Kasumi-1 (cell line): ENCODE measurements at regions not wholly inside any gene's neighbourhood (a gene's known extent, or its start where the extent isn't known, plus 50 kb on each side); places are given as distances from the start of the nearest gene placed in this dataset.
"Not testable (repeated sequence)": the region's sequence is repeated elsewhere in the genome, so short reads cannot be mapped to it uniquely, and the experiment has no call there.

Source experiments
- DNase-seq, 2 experiments: peaks; one replicate each; lab custom pipeline; 2025; lab: John Stamatoyannopoulos, UW

DNA sequence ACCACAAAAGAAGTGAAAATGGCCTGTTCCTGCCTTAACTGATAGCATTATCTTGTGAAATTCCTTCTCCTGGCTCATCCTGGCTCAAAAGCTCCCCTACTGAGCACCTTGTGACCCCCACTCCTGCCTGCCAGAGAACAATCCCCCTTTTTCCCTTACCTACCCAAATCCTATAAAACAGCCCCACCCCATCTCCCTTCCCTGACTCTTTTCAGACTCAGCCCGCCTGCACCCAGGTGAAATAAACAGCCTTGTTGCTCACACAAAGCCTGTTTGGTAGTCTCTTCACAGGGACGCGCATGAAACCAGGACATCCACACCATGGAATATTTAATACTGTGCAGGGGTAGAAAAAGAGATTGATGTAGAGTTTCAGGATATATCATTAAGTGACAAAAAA lies 1677.0 kb downstream of the C4orf33 start:
- DNase-seq, result not testable (repeated sequence)

DNA sequence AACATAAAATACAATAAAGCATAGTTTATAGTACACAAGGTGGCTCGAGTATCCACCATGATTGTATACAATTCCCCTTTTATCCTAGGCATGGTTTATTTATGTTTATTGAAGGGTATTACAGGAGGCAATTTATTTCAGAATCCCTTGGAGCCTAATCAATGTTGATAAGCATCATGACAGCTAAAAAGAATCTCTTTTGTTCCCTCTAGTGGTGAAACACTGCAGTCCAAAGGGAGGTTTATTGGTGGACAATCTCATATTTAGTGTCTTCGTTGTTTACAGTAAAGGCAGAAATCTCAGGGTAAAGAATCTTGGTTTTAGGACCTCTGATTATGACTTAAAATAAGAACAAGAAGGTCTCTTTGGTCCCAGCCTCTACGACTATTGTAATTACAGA lies 1712.5 kb downstream of the C4orf33 start:
- DNase-seq, result peak; percentile 38 to 68

DNA sequence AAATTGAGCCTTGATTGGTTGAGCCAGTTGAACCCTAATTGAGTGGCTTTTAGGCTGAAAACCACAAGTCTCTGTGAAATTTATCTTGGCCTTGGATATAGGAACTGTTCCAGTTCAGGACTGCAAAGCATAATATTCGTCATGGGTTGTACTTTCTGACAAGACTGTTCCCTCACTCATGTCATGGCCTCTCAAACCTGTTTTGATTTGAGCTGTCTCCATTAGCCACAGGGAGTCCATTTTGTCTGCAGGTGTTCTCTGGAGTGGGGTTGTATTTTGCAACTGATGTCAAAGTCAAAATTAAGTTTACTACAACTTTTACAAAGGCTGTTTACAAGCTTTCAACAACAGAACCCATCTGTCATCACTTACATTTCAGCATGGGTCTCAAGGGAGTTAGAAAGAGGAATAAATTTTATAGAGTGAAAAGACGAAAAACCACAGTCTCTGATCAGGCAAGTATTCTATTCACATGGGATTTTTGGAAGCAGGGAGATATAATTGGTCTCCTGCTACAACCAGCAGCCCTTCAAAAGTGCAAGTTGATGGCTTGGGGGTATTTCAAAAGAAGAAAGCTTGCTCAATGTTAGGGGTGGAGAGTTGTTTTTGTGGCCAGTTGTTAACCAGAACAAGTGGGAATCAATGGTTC lies 1716.3 kb downstream of the C4orf33 start:
- DNase-seq, result no peak

DNA sequence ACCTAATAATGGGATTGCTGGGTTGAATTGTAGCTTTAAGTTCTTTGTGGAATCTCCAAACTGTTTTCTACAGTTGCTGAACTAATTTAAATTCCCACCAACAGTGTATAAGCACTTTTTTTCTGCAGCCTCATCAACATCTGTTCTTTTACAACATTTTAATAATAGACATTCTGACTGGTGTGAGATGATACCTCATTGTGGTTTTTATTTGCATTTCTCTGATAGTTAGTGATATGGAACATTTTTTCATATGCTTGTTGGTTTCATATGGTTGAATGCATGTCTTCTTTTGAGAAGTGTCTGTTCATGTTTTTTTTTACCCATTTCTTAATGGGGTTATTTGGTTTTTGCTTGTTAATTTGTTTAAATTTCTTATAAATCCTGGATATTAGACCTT lies 1718.9 kb downstream of the C4orf33 start:
- DNase-seq, result no peak

DNA sequence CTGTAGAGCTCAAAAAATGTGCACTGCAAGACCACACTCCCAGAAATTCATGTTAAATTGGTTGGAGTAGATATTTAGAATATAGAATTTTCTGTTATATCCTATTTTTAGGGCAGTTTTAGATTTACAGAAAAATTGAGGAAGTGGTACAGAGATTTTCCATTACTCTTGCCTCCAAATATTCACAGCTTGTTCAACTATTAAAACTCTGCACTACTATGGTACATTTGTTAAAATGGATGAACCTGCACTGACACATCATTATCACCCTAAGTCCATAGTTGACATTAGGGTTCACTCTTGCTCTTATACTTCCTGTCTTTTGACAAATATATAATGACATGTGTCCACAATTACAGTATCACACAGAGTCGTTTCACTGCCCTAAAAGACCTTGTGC lies 1724.5 kb downstream of the C4orf33 start:
- DNase-seq, result peak; percentile 31 to 32

DNA sequence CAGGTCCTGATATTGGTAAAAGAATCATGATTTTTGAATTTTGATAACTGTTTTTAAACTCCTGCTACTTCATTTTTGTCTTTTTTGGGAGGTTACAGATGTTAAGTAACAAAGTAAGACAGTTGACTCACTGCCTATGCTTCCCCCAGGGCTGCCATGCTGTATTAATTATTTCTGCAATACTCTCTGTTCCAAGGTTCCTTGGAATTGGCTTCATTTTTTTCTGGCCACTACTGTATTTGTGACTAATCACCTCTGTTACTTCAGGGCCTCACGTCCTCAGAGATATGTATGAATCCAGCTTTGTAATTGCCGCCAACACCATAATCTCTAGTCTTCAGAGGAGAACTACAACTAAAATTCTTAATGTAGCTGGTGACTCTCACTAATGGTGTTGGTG lies 1729.3 kb downstream of the C4orf33 start:
- no peak for DNase-seq

DNA sequence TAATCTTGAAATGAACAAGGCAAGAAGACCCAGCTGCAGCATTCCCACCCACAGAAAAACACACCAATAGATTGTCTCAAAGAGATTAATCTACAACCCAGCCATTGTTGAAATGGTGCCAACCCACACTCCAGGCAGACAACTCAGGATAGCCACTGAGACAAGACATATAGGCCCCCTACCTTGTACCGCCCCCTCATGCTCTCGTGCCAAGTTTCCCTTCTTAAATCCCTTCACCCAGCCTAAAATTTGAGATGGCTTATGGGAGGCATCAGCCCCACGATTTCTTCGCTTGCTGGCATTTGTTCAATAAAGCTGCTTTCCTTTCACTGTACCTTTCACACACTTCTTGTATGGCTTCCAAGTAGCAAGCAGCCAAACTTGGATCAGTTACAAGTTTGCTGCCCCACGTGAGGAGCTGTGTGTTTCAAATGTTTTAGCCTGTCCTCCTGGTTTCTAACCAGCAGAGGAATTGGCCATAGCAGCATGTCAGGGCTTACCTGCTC lies 1754.1 kb downstream of the C4orf33 start:
- DNase-seq, result no peak

DNA sequence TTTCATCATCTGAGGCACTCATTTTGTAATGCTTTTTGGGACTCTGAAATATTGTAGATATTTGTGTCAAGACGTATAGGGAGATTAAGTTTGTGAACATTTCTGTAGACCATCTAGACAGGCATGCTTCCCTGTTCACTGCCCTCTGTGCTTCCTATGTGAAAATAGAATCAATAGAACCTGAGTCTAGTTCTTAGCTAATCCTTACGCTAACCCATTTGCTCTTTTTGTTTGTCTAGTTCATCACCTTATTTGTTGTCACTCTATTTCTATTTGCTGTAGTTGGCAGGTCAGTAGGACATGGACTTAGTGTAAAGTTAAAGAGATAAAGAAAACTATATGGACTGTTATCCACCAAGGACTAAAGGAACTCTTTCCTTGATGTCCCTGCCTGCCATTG lies 1755.2 kb downstream of the C4orf33 start:
- DNase-seq, result no peak

DNA sequence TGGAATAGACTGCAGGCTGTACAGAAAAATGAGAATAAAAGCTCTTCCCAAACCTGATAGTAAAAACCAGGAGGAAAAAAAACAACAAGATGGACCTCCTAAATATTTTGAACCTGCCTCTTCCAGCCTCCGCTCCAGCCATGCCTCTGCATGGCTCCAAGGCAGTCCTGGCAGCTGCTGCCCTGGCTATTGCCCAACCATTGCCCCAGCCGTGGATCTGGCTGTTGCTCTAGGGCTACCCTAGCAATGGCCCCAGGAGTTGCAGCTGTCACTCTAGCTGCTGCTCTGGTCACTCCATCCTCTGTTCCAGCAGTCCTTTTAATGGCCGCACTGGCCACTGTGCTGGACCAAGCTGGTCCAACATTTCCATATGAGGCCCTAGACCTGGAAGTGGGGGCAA lies 1756.0 kb downstream of the C4orf33 start:
- DNase-seq, result no peak

DNA sequence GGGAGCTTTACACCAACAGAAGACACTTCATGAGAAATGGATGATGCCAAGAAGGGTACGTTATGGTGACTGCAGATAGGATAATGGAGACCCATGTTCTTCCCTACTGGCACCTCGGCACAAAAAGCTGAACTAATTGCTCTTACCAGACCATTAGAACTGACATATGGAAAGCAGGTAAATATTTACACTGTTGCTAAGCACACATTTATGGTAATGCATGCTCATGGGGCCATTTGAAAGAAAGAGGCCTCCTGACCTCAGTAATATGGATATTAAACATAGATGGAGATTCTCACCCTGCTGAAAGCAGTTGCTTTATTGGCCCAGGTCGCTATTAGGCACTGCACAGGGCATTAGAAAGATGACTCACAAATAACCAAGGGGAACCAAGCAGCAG lies 1759.6 kb downstream of the C4orf33 start:
- no peak for DNase-seq

DNA sequence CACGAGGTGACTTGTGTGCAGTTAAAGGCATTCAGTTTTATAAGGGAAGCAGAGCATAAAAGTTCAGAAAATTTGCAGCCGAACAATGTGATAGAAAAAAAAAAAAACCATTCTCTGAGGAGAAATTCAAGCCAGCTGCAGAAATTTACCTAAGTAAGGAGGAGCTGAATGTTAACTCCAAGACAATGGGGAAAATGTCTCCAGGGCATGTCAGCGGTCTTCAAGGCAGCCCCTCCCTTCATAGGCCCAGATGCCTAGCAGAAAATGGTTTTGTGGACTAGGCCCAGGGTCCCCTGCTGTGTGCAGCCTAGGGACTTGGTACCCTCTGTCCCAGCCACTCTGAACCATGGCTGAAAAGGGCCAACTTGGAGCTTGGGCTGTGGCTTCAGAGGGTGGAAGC lies 1764.0 kb downstream of the C4orf33 start:
- DNase-seq, result no peak

DNA sequence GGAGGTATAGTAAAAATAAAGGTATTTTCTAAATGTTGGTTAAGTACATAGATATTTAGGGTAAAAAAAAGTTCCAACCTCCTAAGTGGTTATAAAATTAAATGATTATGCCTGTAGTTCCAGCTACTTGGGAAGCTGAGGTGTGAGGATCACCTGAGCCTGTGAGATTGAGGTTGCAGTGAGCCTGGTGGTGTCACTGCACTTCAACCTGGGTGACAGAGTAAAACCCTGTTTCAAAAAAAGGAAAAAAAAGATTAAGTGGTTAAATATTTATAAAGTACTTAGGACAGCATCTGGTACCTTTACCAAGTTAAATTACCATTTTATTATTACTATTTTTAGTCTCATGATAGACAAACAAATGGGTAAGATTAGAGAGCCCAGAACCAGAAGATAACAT lies 1801.0 kb downstream of the C4orf33 start:
- DNase-seq, result no peak

DNA sequence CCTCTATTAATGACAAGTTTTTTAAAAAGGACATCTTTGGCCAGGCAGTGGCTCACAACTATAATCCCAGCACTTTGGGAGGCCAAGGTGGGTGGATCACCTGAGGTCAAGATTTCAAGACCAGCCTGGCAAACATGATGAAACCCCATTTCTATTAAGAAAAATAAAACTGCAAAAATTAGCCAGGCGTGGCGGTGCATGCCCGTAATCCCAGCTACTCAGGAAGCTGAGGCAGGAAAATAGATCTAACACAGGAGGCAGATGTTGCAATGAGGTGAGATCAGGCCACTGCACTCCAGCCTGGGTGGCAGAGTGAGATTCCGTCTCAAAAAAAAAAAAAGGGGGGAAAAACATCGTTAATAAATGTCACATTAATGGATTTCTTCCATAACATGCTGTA lies 1805.4 kb downstream of the C4orf33 start:
- no peak for DNase-seq

DNA sequence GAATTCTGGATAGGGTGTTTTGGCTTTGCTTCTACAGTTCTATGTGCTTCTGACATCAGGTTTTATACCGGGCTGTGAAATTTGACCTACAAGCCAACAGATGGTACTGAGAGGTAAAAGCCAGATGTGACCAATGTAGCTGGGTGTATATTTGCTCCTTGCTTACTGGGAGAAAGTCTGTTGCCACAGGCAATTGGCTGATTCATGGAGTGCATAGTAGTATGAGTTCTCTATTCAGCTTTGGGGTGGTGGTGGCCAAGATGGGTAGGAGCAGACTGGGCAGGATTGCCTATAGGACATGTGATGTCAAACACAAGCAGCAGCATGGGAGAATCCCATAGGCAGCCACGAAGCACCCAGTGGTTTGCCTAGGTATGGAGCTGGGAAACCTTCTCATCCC lies 1827.0 kb downstream of the C4orf33 start:
- no peak for DNase-seq

DNA sequence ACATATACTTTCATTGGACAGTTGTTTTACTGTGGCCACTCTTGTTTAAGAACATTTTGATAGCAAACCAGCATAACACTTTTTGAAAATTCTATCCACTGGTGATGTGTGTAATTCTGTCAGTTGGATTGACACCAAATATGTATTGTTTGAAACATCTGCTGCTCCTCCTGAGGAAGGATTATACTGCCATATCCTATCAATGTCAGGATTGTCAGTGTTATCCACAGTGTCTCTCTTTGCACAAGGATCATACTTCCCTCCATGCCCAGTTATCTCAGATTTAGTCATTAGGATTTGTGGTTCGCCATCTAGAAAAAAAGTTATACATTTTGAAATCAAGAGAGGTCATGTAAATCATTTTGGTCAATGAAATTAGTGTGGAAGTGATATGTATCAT lies 1859.6 kb downstream of the C4orf33 start:
- no peak for DNase-seq

DNA sequence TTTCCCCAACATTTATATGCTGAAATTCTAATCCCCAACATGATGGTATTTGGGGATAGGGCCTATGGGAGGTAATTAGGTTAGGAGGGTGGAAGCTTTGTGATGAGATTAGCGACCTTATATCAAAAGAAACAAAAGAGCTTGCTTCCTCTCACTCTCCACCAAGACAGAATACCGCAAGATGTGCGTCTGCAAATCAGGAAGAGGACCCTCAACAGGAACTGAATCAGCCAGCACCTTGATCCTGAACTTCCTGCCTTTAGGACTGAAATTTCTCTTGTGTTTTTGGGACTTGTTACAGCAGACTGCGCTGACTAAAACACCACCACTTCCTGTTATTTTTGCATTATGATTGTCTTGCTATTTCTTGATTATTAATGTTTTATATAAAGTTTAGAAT lies 1889.4 kb downstream of the C4orf33 start:
- DNase-seq, result peak; percentile 87 to 89

DNA sequence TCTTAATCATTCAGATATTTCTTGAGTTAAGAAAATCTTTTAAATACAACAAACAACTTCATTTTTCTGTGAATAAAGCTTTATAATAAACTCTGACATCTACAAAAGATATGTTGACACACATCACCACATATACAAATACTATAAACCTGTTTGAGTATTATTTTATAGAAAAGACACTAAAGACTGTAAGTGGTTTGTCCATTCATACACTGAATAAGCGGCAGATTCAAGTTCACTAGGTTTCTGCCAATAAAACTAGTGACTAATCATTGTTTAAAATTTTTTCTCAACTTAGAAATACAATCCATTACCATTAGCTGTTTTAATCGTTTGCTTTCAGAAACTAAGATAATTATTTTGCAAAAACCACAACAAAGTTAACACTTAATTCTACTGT lies 1900.0 kb downstream of the C4orf33 start:
- no peak for DNase-seq

DNA sequence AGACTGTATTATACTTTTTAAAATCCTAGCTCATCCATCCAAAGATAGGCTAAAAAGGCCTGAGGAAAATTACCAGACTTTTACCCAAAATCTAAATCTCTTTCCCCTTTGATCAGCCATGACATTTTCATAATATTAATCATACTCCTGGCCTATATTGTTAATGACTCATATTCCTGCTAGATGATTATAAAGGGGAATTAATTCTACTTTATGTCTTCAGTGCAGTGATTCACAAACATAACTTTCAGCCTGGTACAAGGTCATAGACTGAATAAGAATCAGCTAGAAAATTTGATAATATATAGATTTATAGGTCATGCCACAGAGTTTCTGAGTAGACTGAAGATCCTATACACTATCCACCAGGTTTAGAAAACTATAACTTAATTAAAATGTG lies 1905.4 kb downstream of the C4orf33 start:
- DNase-seq, result no peak

DNA sequence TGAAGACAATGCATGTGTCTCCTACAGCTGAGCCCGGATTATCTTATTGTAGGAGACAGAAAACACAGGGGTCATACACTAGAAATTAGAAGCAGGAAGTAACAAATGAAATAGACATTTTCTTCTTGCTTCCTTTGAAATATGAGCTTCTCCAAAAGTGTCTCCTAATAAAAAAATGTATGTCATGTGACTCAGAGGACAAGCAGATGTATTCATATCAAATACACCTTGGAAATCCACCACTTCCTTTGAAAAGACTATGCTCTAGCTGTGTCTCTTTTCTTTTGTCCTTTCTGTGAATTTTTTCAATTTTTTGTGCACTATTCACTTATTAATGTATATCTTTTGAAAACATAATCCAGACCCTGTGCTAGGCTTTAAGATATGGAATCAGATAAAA lies 1906.2 kb downstream of the C4orf33 start:
- no peak for DNase-seq

DNA sequence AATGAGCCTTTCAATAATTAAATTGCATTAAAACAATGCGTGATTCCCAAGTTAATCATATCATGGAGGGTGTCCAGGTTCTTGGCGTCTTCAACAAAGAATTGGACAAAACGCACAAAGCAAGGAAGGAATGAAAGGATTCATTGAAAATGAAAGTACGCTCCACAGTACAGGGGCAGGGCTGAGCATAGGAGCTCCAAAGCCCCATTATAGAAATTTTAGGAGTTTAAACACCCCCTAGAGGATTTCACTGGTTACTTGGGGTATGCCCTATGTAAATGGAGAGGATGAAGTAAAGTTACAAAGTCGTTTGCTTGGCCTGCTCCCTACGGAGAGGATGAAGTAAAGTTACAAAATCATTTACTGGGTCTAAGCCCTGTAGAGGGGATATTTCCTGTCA lies 1910.4 kb downstream of the C4orf33 start:
- no peak for DNase-seq

DNA sequence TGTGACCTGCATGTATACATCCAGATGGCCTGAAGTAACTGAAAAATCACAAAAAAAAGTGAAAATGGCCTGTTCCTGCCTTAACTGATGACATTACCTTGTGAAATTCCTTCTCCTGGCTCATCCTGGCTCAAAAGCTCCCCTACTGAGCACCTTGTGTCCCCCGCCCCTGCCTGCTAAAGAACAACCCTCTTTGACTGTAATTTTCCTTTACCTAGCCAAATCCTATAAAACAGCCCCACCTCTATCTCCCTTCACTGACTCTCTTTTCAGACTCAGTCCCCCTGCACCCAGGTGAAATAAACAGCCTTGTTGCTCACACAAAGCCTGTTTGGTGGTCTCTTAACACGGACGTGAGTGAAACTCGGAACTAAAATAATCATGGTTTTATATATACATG lies 1916.0 kb downstream of the C4orf33 start:
- not testable (repeated sequence) for DNase-seq

DNA sequence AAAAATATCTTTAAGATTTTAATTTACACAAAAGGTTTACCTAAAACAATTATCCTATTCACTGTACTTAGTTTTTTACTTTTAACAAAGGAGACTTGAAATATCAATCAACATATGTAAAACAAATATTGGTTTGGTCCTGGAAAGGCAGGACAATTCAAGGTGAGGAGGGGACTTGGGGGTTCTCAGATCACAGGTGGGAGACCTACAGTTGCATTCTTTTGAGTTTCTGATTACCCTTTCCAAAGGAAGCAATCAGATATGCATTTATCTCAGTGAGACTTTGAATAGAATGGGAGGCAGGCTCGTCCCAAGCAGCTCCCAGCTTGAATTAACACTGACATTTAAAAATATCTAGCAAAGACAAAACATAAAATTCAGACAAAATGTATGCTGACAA lies 1917.3 kb downstream of the C4orf33 start:
- DNase-seq, result no peak

DNA sequence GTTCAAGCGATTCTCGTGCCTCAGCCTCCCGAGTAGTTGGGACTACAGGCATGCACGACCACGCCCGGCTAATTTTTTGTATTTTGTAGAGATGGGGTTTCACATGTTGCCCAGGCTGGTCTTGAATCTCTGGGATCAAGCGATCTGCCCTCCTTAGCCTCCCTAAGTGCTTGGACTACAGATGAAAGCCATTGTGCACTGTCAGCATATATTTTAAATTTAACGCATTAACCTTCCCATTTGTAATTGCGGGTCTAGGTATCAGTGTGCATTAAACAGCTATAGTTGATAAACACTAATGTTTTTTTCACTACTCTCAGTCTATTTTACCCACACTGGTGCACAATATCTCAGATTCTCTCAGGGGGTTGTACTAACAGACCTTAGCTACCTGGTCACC lies 1930.8 kb downstream of the C4orf33 start:
- no peak for DNase-seq

DNA sequence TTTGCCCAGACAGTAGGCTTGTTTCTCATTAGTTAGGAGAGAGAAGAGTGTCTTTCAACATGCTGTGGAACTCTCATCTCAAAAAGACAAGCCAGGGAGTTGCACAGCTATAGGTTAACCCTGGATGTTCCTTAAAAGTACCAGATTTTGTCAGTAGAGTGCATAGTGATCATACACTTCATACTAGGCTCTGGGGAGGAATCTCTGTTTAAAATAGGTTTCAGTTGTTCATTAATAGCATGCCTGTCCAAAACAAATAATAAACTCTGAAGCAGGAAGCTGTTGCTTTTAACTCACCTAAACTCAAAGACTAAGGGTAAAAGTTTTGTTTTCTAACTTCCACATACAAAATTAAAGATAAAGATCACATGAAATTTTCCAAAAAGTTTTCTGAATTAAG lies 1948.4 kb downstream of the C4orf33 start:
- no peak for DNase-seq

DNA sequence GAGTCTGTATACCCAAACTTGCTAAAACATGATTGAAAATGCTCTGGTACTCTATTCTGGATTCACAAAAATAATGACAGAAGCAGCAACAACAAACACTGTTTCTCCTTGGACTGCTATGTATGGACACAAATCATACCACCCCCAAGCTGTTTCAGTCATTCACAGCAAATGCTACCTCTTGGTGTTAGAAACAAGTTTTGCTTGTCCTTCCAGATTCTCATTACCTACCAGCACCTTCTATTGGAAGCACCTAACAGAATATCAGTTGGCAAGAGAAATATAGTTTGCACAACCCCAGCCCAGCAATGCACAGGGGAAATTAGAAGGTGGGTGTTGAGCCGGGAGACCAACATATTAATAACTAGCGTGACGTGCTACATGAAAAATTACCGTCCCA lies 1950.9 kb downstream of the C4orf33 start:
- DNase-seq, result no peak
